H1 (cell line): ENCODE measurements at regions not wholly inside any gene's neighbourhood (a gene's known extent, or its start where the extent isn't known, plus 50 kb on each side); places are given as distances from the start of the nearest gene placed in this dataset.
"Not testable (repeated sequence)": the region's sequence is repeated elsewhere in the genome, so short reads cannot be mapped to it uniquely, and the experiment has no call there.

ENCODE experiments used
- CTCF ChIA-PET: fragments of 300-600 bp; sonication (Branson Sonifier 250); formaldehyde crosslinking; loops from one replicate; lab custom pipeline; 2021; ENCODE audit not compliant: partially characterized antibody; lab: Charles Lee
- POLR2A ChIA-PET: fragments of 300-600 bp; sonication (Branson Sonifier 250); formaldehyde crosslinking; loops from one replicate; lab custom pipeline; 2021; ENCODE audit warnings: inconsistent platforms; ENCODE audit not compliant: partially characterized antibody; lab: Charles Lee
- DNase-seq, 2 experiments: peaks; one replicate each; pipeline versions ENCODE4 v3.0.0 to v3.0.0-alpha.2; 2010 to 2022; ENCODE audit warnings: low spot score in 2 of 2, low read depth in 1 of 2, mixed read lengths in 1 of 2
- FAIRE-seq: peaks from 2 replicates; lab custom pipeline; 2011; peaks lifted over from hg19 to GRCh38; lab: Jason Lieb, UNC
- H2AFZ ChIP-seq: 2 replicates; pipeline ENCODE4 v1.8.1; 2012; ENCODE audit warnings: low read length, inconsistent platforms
- H2AK5ac ChIP-seq: 2 replicates; pipeline ENCODE4 v1.6.1; 2013; ENCODE audit warnings: low read depth, low read length
- H2BK120ac ChIP-seq: replicated peaks from 2 replicates; pipeline ENCODE3; 2013; ENCODE audit warnings: low read depth, low read length, inconsistent platforms
- H2BK12ac ChIP-seq: 2 replicates; pipeline ENCODE4 v1.6.1; 2013; ENCODE audit warnings: low read depth, low read length
- H2BK15ac ChIP-seq: 2 replicates; pipeline ENCODE4 v1.6.1; 2013; ENCODE audit warnings: low read length
- H2BK20ac ChIP-seq: 2 replicates; pipeline ENCODE4 v1.6.1; 2013; ENCODE audit warnings: low read length
- H2BK5ac ChIP-seq: 2 replicates; pipeline ENCODE4 v1.6.1; 2013; ENCODE audit warnings: low read depth, low read length
- H3K14ac ChIP-seq: 2 replicates; pipeline ENCODE4 v1.6.1; 2013; ENCODE audit warnings: inconsistent platforms; ENCODE audit not compliant: insufficient read length
- H3K18ac ChIP-seq: 2 replicates; pipeline ENCODE4 v1.6.1; 2013; ENCODE audit warnings: low read length; ENCODE audit errors: extremely low read depth
- H3K23ac ChIP-seq: 2 replicates; pipeline ENCODE4 v1.6.1; 2013; ENCODE audit warnings: inconsistent platforms; ENCODE audit not compliant: insufficient read length
- H3K23me2 ChIP-seq: 2 replicates; pipeline ENCODE4 v1.6.1; 2013; ENCODE audit warnings: low read depth, low read length
- H3K27ac ChIP-seq: 2 replicates; pipeline ENCODE4 v1.6.1; 2011; ENCODE audit warnings: low read depth, low read length, inconsistent platforms
- H3K27me3 ChIP-seq, 4 experiments: replicated peaks in 1 of 4; 1 replicate in 1 of 4; 2 replicates in 3 of 4; pipeline versions ENCODE4 v1.6.1 to v1.8.1; 2011 to 2013; ENCODE audit warnings: low read length in 3 of 4, mild to moderate bottlenecking in 3 of 4, inconsistent platforms in 2 of 4, mixed read lengths in 2 of 4, moderate library complexity in 1 of 4; ENCODE audit not compliant: control insufficient read depth in 3 of 4, insufficient read depth in 3 of 4; ENCODE audit errors: extremely low read depth in 1 of 4
- H3K36me3 ChIP-seq, 4 experiments: 2 replicates each; pipeline versions ENCODE4 v1.6.1 to v1.8.1; 2011 to 2013; ENCODE audit warnings: mild to moderate bottlenecking in 4 of 4, low read length in 3 of 4, moderate library complexity in 2 of 4, control low read depth in 1 of 4, inconsistent platforms in 1 of 4; ENCODE audit not compliant: insufficient read depth in 4 of 4, control insufficient read depth in 2 of 4
- H3K4ac ChIP-seq: replicated peaks from 2 replicates; pipeline ENCODE3; 2013; ENCODE audit warnings: low read length, low read depth, mixed read lengths, inconsistent platforms; ENCODE audit not compliant: insufficient read length
- H3K4me1 ChIP-seq, 4 experiments: replicated peaks in 1 of 4; 1 replicate in 1 of 4; 2 replicates in 3 of 4; pipeline versions ENCODE4 v1.6.1 to v1.8.1; 2011 to 2013; ENCODE audit warnings: low read length in 3 of 4, inconsistent platforms in 2 of 4, mixed read lengths in 1 of 4; ENCODE audit not compliant: insufficient read depth in 4 of 4, control insufficient read depth in 3 of 4
- H3K4me2 ChIP-seq, 2 experiments: 2 replicates each; pipeline versions ENCODE4 v1.6.1 to v1.8.1; 2011 to 2013; ENCODE audit warnings: low read depth in 2 of 2, low read length in 2 of 2, control low read depth in 1 of 2, inconsistent platforms in 1 of 2, mild to moderate bottlenecking in 1 of 2; ENCODE audit not compliant: insufficient read depth in 1 of 2
- H3K4me3 ChIP-seq, 4 experiments: fragments of 200-600, 300-600 bp in 1 of 4; sonication (generic), shearing (Covaris generic), sonication (Bioruptor Twin) in 1 of 4; 2 replicates each; pipeline versions ENCODE4 v1.5.1 to v1.8.1; 2011 to 2016; ENCODE audit warnings: low read length in 4 of 4, low read depth in 3 of 4, control low read depth in 2 of 4, inconsistent platforms in 2 of 4, mild to moderate bottlenecking in 2 of 4, mixed read lengths in 1 of 4, moderate library complexity in 1 of 4; ENCODE audit not compliant: insufficient read depth in 2 of 4; ENCODE audit errors: extremely low read depth in 1 of 4
- H3K56ac ChIP-seq: replicated peaks from 2 replicates; pipeline ENCODE3; 2013; ENCODE audit warnings: low read depth, mild to moderate bottlenecking, mixed read lengths, low read length, inconsistent platforms; ENCODE audit not compliant: insufficient read length
- H3K79me1 ChIP-seq: 2 replicates; pipeline ENCODE4 v1.6.1; 2013; ENCODE audit warnings: low read depth, low read length, control low read depth
- H3K79me2 ChIP-seq, 2 experiments: 2 replicates each; pipeline versions ENCODE4 v1.6.1 to v1.8.1; 2012 to 2013; ENCODE audit warnings: low read length in 2 of 2, mild to moderate bottlenecking in 2 of 2, inconsistent platforms in 1 of 2; ENCODE audit not compliant: insufficient read depth in 2 of 2, control insufficient read depth in 1 of 2
- H3K9ac ChIP-seq, 4 experiments: replicated peaks in 1 of 4; 1 replicate in 1 of 4; 2 replicates in 3 of 4; pipeline versions ENCODE4 v1.6.1 to v1.8.1; 2011 to 2013; ENCODE audit warnings: low read depth in 3 of 4, low read length in 3 of 4, control low read depth in 2 of 4, mild to moderate bottlenecking in 2 of 4, moderate library complexity in 2 of 4, inconsistent platforms in 1 of 4; ENCODE audit errors: extremely low read depth in 1 of 4
- H3K9me3 ChIP-seq, 2 experiments: 2 replicates each; pipeline versions ENCODE4 v1.6.1 to v1.8.1; 2012 to 2013; ENCODE audit warnings: mild to moderate bottlenecking in 2 of 2, moderate library complexity in 2 of 2, control low read depth in 1 of 2, inconsistent platforms in 1 of 2, low read depth in 1 of 2, low read length in 1 of 2, mixed read lengths in 1 of 2; ENCODE audit not compliant: insufficient read depth in 2 of 2
- H4K20me1 ChIP-seq, 2 experiments: replicated peaks in 1 of 2; 2 replicates each; pipeline versions ENCODE3 to v1.8.1; 2011 to 2013; ENCODE audit warnings: inconsistent platforms in 2 of 2, low read length in 2 of 2, mild to moderate bottlenecking in 1 of 2; ENCODE audit not compliant: insufficient read depth in 2 of 2, control insufficient read depth in 1 of 2
- H4K5ac ChIP-seq: 2 replicates; pipeline ENCODE4 v1.6.1; 2013; ENCODE audit warnings: low read length, low read depth, mixed read lengths, inconsistent platforms; ENCODE audit not compliant: insufficient read length
- H4K8ac ChIP-seq: 2 replicates; pipeline ENCODE4 v1.8.0; 2013; ENCODE audit warnings: mild to moderate bottlenecking, moderate library complexity, low read length, inconsistent platforms; ENCODE audit not compliant: insufficient read depth; ENCODE audit errors: extremely low read depth
- H4K91ac ChIP-seq: replicated peaks from 2 replicates; pipeline ENCODE3; 2013; ENCODE audit warnings: low read length, mixed read lengths, inconsistent platforms; ENCODE audit not compliant: insufficient read length
- CBX5 ChIP-seq: fragments of 300-800, 300-1000 bp; sonication (generic); IDR thresholded peaks from 2 replicates; pipeline ENCODE4 v1.7.1; 2016; ENCODE audit warnings: antibody characterized with exemption, low read length, low read depth
- CEBPB ChIP-seq: IDR thresholded peaks from 2 replicates; pipeline ENCODE4 v1.6.1; 2012; ENCODE audit warnings: low read depth, low read length
- CHD2 ChIP-seq: IDR thresholded peaks from 2 replicates; pipeline ENCODE4 v1.6.1; 2012; ENCODE audit warnings: low read length, improper control_type of control experiment
- CREB1 ChIP-seq: IDR thresholded peaks from 2 replicates; pipeline ENCODE4 v1.6.1; 2012; ENCODE audit warnings: inconsistent platforms
- RNF2 ChIP-seq: fragments of 200-900, 300-1000 bp; sonication (generic); IDR thresholded peaks from 2 replicates; pipeline ENCODE4 v1.7.1; 2016; ENCODE audit warnings: borderline replicate concordance, low read depth, mild to moderate bottlenecking, antibody characterized with exemption, low read length; ENCODE audit not compliant: poor library complexity, severe bottlenecking; ENCODE audit errors: missing control alignments
- SP2 ChIP-seq: IDR thresholded peaks from 2 replicates; pipeline ENCODE4 v1.6.1; 2012; ENCODE audit warnings: mild to moderate bottlenecking, low read length, inconsistent platforms
- TAF7 ChIP-seq: optimal IDR thresholded peaks from 2 replicates; pipeline ENCODE3; 2011; ENCODE audit warnings: low read depth, mild to moderate bottlenecking, inconsistent platforms, low read length, moderate library complexity, borderline replicate concordance
- TEAD4 ChIP-seq: IDR thresholded peaks from 2 replicates; pipeline ENCODE4 v1.6.1; 2012; ENCODE audit warnings: low read depth, low read length, inconsistent platforms, mixed read lengths
- YY1 ChIP-seq: IDR thresholded peaks from 2 replicates; pipeline ENCODE4 v1.6.1; 2011; ENCODE audit warnings: low read depth, mild to moderate bottlenecking, low read length
- WGBS, 2 experiments: shearing (Covaris generic) in 1 of 2; methylation state at CpG; one replicate each; pipeline versions ENCODE4 v1.1.6 to v1.1.7; 2013 to 2015; ENCODE audit warnings: low lambda C conversion rate in 2 of 2, mixed read lengths in 2 of 2, inconsistent platforms in 1 of 2, low coverage in 1 of 2, missing lambda C conversion rate in 1 of 2; ENCODE audit not compliant: insufficient replicate concordance in 2 of 2, insufficient coverage in 1 of 2, insufficient read length in 1 of 2; ENCODE audit errors: extremely low coverage in 1 of 2, missing lambda C conversion rate in 1 of 2; 5-methylcytosine and 5-hydroxymethylcytosine counted together
- TF ChIP-seq, protein P1 (sequence below): IDR thresholded peaks from 2 replicates; pipeline ENCODE4 v1.6.1; 2012; ENCODE audit warnings: low read length, inconsistent platforms

GRCh38 chr6:118377711-118378414, 170.2 kb upstream of the PLN start (continued):
- TF ChIP-seq CBX5: no peak
- TF ChIP-seq, protein P1, sequence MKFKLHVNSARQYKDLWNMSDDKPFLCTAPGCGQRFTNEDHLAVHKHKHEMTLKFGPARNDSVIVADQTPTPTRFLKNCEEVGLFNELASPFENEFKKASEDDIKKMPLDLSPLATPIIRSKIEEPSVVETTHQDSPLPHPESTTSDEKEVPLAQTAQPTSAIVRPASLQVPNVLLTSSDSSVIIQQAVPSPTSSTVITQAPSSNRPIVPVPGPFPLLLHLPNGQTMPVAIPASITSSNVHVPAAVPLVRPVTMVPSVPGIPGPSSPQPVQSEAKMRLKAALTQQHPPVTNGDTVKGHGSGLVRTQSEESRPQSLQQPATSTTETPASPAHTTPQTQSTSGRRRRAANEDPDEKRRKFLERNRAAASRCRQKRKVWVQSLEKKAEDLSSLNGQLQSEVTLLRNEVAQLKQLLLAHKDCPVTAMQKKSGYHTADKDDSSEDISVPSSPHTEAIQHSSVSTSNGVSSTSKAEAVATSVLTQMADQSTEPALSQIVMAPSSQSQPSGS: no peak
- 0 out of 2 replicates have a peak, but pooled peaks have one; percentile 55 for TF ChIP-seq YY1
- no peak for TF ChIP-seq SP2
- TF ChIP-seq RNF2: no peak
- no peak for TF ChIP-seq CHD2
- no peak for TF ChIP-seq CREB1
- peak; percentile 94 for TF ChIP-seq CEBPB
- no peak for TF ChIP-seq TAF7
- 0 out of 2 replicates have a peak, but pooled peaks have one; percentile 8 for TF ChIP-seq TEAD4
- TF ChIP-seq, all 59 proteins: peak for 8

DNA sequence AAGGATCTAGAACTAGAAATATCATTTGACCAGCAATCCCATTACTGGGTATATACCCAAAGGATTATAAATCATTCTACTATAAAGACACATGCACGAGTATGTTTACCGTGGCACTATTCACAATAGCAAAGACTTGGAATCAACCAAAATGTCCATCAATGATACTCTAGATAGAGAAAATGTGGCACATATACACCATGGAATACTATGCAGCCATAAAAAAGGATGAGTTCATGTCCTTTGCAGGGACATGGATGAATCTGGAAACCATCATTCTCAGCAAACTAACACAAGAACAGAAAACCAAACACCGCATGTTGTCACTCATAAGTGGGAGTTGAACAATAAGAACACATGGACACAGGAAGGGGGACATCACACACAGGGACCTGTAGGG, 167.5 kb upstream of the PLN start:
- H3K27ac ChIP-seq, H2BK15ac ChIP-seq, H3K23ac ChIP-seq, H3K9ac ChIP-seq, H2BK20ac ChIP-seq, POLR2A ChIA-PET, H3K23me2 ChIP-seq, H3K79me2 ChIP-seq, H2BK120ac ChIP-seq, H2AK5ac ChIP-seq, H3K18ac ChIP-seq, H3K27me3 ChIP-seq, H4K20me1 ChIP-seq, H3K4me3 ChIP-seq, H3K4me2 ChIP-seq, H4K91ac ChIP-seq, H2AFZ ChIP-seq, H4K8ac ChIP-seq, H3K36me3 ChIP-seq, H2BK12ac ChIP-seq, H3K56ac ChIP-seq, CTCF ChIA-PET, H3K14ac ChIP-seq, H3K79me1 ChIP-seq, DNase-seq, FAIRE-seq, H3K9me3 ChIP-seq, H4K5ac ChIP-seq, H3K4ac ChIP-seq, H3K4me1 ChIP-seq, H2BK5ac ChIP-seq: not testable (repeated sequence)
- 89% methylated on average over 3 of the region's 3 CpGs; no CpG with 5 or more reads in 1 of the 2 experiments for WGBS, 2 experiments
